Effector memory CD4-positive, alpha-beta T cell (primary cell): ENCODE measurements at regions not wholly inside any gene's neighbourhood (a gene's known extent, or its start where the extent isn't known, plus 50 kb on each side); places are given as distances from the start of the nearest gene placed in this dataset.

Experiments used
- DNase-seq, 3 donors: peaks; one replicate each; pipeline ENCODE4 v3.0.0-alpha.2; 2020
- H3K27ac ChIP-seq: 2 replicates; pipeline ENCODE4 v1.7.0; 2013; ENCODE audit warnings: mild to moderate bottlenecking, low read length, moderate library complexity; ENCODE audit not compliant: insufficient read depth, poor library complexity, severe bottlenecking
- H3K27me3 ChIP-seq: replicated peaks from 2 replicates; pipeline ENCODE4 v1.7.0; 2013; ENCODE audit warnings: mild to moderate bottlenecking, low read length; ENCODE audit not compliant: insufficient read depth, control insufficient read depth, poor library complexity, severe bottlenecking
- H3K36me3 ChIP-seq: 2 replicates; pipeline ENCODE4 v1.7.0; 2013; ENCODE audit warnings: mild to moderate bottlenecking, low read length, moderate library complexity; ENCODE audit not compliant: control insufficient read depth, insufficient read depth
- H3K4me1 ChIP-seq: 2 replicates; pipeline ENCODE4 v1.7.0; 2013; ENCODE audit warnings: low read length, mild to moderate bottlenecking; ENCODE audit not compliant: control insufficient read depth, insufficient read depth, poor library complexity, severe bottlenecking
- H3K4me3 ChIP-seq: 2 replicates; pipeline ENCODE4 v1.7.0; 2013; ENCODE audit warnings: low read length, low read depth, mild to moderate bottlenecking; ENCODE audit not compliant: insufficient read depth, poor library complexity, severe bottlenecking
- H3K9me3 ChIP-seq: 2 replicates; pipeline ENCODE4 v1.7.0; 2013; ENCODE audit warnings: mild to moderate bottlenecking, low read length, moderate library complexity; ENCODE audit not compliant: control insufficient read depth

- peaks cover 37% of the 10 kb centered on the region for H3K4me1 ChIP-seq
- no peak overlapping the region for H3K27ac ChIP-seq
- DNase-seq: no peak
- no peaks in the 10 kb centered on the region for H3K36me3 ChIP-seq
- no peaks in the 10 kb centered on the region for H3K27me3 ChIP-seq
- H3K9me3 ChIP-seq: no peaks in the 10 kb centered on the region
- no peak overlapping the region for H3K4me3 ChIP-seq
Measured at GRCh38 chr12:89861086-89861485, 152.4 kb upstream of the ATP2B1 start.

DNA sequence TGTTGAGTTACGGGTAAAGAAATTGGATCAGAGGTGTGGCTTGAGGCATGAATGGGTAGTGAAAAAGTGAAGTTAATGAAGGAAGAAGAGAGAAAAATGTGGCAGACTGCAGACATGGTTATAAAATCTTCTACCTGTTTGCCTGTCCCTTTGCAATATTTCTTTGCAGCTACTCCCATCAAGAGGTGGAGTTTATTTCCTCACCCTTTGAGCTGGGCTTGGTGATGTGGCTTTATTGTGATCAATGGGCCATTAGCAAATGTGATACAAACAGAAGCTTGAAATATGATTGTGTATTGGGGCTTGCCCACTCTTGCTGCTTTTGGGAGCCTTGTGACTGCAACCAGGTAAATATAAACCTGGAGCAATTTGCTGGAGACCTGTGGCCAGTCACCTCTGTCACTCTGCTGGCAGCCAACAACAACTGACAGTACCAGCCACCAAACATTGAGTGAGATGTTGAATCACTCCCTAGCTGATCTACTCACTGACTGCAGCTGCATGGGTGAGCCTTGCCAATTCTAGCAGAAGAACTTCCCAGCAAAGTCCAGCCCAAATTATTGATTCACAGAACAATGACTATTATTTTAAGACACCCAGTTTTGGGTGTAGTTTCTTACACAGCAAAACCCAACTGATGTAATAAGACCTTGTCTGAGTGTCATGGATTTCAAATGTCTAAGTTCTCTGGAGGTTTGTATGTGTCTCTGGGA, 151.0 kb upstream of the ATP2B1 start:
- H3K27me3 ChIP-seq: no peaks in the 10 kb centered on the region
- H3K4me1 ChIP-seq: peaks cover 32% of the 10 kb centered on the region
- no peaks in the 10 kb centered on the region for H3K9me3 ChIP-seq
- H3K36me3 ChIP-seq: no peaks in the 10 kb centered on the region
- no peak overlapping the region for H3K27ac ChIP-seq
- no peak for DNase-seq
- H3K4me3 ChIP-seq: no peak overlapping the region

GRCh38 chr12:89858718-89859117, 150.1 kb upstream of the ATP2B1 start:
- no peak for DNase-seq
- Histone ChIP-seq H3K4me3 (no peak overlapping the region), H3K9me3 (no peaks in the 10 kb centered on the region), H3K27me3 (no peaks in the 10 kb centered on the region), H3K36me3 (no peaks in the 10 kb centered on the region), H3K27ac (no peak overlapping the region), H3K4me1 (peaks cover 29% of the 10 kb centered on the region)

- H3K27ac ChIP-seq: no peak overlapping the region
- H3K4me1 ChIP-seq: peaks cover 25% of the 10 kb centered on the region
- no peaks in the 10 kb centered on the region for H3K9me3 ChIP-seq
- no peak overlapping the region for H3K4me3 ChIP-seq
- no peaks in the 10 kb centered on the region for H3K36me3 ChIP-seq
- H3K27me3 ChIP-seq: no peaks in the 10 kb centered on the region
- DNase-seq: no peak
Measured at GRCh38 chr12:89857652-89858274, 149.1 kb upstream of the ATP2B1 start.

DNA sequence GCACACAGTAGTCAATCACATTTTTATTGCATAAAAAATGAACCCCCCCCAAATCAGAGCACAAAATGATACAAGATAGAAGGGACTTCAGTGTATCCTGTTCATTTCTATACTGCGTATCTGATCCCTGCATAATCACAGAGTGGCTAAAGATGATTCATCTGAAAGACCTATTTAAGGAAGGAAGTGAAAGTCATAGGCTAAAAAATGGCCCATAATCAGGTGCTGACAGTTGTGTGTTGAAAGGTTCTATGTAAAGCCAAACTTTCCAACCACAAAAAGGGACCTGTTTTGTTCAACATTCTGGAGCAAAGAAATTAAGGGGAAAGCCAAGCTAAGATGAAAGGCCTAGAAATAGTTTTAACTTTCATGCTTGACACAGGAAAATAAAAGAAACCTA, 147.8 kb upstream of the ATP2B1 start:
- no peaks in the 10 kb centered on the region for H3K9me3 ChIP-seq
- H3K36me3 ChIP-seq: no peaks in the 10 kb centered on the region
- no peaks in the 10 kb centered on the region for H3K27me3 ChIP-seq
- H3K4me3 ChIP-seq: no peak overlapping the region
- H3K27ac ChIP-seq: no peak overlapping the region
- H3K4me1 ChIP-seq: peaks cover 13% of the 10 kb centered on the region
- DNase-seq: no peak

DNA sequence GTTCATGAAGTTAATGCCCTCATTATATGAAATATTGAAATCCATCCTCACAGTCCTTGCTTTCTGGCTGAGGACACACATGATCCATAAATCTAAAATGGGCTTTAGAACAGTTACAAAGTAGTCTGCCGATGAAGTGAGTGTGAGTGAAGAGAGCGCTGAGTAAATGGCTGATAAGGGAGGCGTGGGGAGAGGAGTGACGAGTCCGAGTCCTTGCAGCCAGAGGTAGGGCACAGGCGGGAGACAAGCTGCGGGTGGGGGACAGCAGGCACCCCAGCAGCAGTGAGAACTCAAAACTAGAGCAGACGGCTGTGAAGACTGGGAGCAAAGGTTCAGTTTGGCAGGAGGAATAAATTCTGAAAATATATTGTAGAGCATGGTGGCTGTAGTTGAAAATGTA, 140.1 kb upstream of the ATP2B1 start:
- no peaks in the 10 kb centered on the region for H3K4me1 ChIP-seq
- no peak overlapping the region for H3K27ac ChIP-seq
- no peak for DNase-seq

GRCh38 chr12:89846473-89847055, 137.9 kb upstream of the ATP2B1 start:
- no peak for DNase-seq
- H3K27ac ChIP-seq: no peak overlapping the region

More for the DNA sequence above, 140.1 kb upstream of the ATP2B1 start:
- Histone ChIP-seq H3K36me3 (no peaks in the 10 kb centered on the region), H3K27me3 (no peaks in the 10 kb centered on the region), H3K4me3 (no peak overlapping the region), H3K9me3 (no peaks in the 10 kb centered on the region)

DNA sequence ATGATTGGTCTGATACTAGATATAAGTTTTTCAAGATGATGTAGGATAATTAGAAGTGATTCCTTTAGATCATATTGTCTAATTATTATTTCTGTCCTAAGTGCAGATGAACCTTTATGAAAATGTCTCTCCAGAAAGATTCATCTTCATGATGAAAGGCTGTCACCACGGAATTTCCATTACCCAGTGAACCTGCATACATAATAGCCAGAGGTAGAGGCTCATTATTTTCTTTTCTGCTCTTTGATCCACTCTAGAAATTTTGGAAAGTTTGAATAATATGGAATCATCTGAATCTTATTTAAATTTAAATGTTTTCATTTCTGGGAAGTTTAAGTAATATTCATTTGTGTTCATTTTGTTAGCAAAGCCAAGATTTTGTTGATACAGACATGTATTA, 137.1 kb upstream of the ATP2B1 start:
- H3K4me3 ChIP-seq: no peak overlapping the region
- H3K27me3 ChIP-seq: no peaks in the 10 kb centered on the region
- H3K36me3 ChIP-seq: no peaks in the 10 kb centered on the region
- no peaks in the 10 kb centered on the region for H3K4me1 ChIP-seq
- no peak overlapping the region for H3K27ac ChIP-seq
- no peak for DNase-seq
- H3K9me3 ChIP-seq: no peaks in the 10 kb centered on the region

More at GRCh38 chr12:89846473-89847055, 137.9 kb upstream of the ATP2B1 start:
- H3K4me3 ChIP-seq: no peak overlapping the region
- no peaks in the 10 kb centered on the region for H3K4me1 ChIP-seq
- no peaks in the 10 kb centered on the region for H3K9me3 ChIP-seq
- H3K36me3 ChIP-seq: no peaks in the 10 kb centered on the region
- H3K27me3 ChIP-seq: no peaks in the 10 kb centered on the region

DNA sequence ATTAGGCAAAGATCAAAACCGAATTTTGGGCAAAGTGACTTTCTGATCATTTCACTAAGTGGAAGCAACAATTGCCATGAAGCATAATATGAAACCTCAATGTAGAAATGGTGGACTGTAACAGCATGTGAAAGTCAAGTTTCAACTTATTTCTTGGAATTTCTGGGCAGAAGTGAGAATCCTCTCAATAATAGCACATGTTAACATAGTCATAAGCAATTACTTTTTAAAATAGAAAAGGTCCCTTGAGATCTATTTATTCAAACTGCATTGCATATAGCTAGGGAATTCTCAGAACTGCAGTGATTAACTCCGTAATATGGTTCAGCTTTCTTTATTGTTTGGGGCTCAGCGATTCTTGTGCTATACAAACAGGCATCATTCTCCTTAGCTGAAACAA, 136.7 kb upstream of the ATP2B1 start:
- Histone ChIP-seq H3K9me3 (no peaks in the 10 kb centered on the region), H3K4me1 (no peaks in the 10 kb centered on the region), H3K4me3 (no peak overlapping the region), H3K27me3 (no peaks in the 10 kb centered on the region), H3K36me3 (no peaks in the 10 kb centered on the region), H3K27ac (no peak overlapping the region)
- no peak for DNase-seq

- H3K9me3 ChIP-seq: no peaks in the 10 kb centered on the region
- H3K4me1 ChIP-seq: no peaks in the 10 kb centered on the region
- no peak overlapping the region for H3K27ac ChIP-seq
- no peaks in the 10 kb centered on the region for H3K27me3 ChIP-seq
- no peak for DNase-seq
- no peak overlapping the region for H3K4me3 ChIP-seq
- no peaks in the 10 kb centered on the region for H3K36me3 ChIP-seq
Measured at GRCh38 chr12:89844539-89844938, 135.9 kb upstream of the ATP2B1 start.
